ENCODE measurements at regions not wholly inside any gene's neighbourhood (a gene's known extent, or its start where the extent isn't known, plus 50 kb on each side); places are given as distances from the start of the nearest gene placed in this dataset.

DNA sequence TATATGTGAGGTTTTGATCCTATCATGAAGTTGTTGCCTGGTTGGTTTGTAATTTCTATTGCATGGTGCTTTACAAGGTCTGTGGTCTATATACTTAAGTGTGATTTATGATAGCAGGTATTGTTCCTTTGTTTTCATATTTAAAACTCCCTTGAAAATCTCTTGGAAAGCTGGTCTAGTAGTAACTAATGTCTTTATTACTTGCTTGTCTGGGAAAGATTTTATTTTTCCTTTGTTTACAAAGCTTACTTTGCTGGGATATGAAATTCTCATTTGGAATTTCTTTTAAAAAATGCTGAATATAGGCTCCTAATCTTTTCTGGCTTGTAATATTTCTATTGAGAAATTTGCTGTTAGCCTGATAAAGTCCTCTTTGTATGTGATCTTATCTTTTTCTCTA is 862.9 kb upstream of the NXPH2 start:
- TF ChIP-seq, protein P1, sequence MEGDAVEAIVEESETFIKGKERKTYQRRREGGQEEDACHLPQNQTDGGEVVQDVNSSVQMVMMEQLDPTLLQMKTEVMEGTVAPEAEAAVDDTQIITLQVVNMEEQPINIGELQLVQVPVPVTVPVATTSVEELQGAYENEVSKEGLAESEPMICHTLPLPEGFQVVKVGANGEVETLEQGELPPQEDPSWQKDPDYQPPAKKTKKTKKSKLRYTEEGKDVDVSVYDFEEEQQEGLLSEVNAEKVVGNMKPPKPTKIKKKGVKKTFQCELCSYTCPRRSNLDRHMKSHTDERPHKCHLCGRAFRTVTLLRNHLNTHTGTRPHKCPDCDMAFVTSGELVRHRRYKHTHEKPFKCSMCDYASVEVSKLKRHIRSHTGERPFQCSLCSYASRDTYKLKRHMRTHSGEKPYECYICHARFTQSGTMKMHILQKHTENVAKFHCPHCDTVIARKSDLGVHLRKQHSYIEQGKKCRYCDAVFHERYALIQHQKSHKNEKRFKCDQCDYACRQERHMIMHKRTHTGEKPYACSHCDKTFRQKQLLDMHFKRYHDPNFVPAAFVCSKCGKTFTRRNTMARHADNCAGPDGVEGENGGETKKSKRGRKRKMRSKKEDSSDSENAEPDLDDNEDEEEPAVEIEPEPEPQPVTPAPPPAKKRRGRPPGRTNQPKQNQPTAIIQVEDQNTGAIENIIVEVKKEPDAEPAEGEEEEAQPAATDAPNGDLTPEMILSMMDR (conservative IDR thresholded peaks at IDR 0.05; ENCODE audit: low read depth, low read length) = no peak
- H2AFZ ChIP-seq (ENCODE audit: low read depth) = no peak overlapping the region

DNA sequence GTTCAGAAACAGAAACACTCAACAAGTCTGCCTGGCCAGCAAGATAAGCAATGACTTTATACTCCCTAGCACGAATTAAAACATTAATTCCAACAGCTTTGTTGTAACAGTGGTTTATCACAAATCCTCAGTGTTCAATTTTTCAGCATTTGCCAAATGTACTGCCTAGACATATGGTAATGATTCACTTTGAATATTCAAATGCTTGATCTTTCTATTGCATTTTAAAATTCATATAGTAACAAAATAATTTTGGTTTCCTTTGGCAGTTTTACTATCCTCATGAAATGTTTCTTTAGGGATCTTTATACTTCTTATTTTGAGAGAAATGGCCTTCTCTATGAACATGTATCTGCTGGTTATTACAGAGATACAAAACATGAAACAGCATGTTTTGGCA is 851.8 kb upstream of the NXPH2 start:
- TF ChIP-seq, protein P1 (conservative IDR thresholded peaks at IDR 0.05; ENCODE audit: low read depth, low read length) = no peak
- no peaks in the 10 kb centered on the region for H3K79me2 ChIP-seq (ENCODE audit: insufficient read depth, low read depth)

More for the DNA sequence above, 862.9 kb upstream of the NXPH2 start:
- Histone ChIP-seq H3K9ac (no peak overlapping the region), H3K36me3 (ENCODE audit: insufficient read depth) (no peaks in the 10 kb centered on the region), H3K4me1 (ENCODE audit: low read depth, poor library complexity, severe bottlenecking) (no peaks in the 10 kb centered on the region), H3K27ac (no peak overlapping the region), H3K4me3 (IDR thresholded peaks at IDR 0.05; ENCODE audit: insufficient read depth, low read depth, low read length) (no peak overlapping the region), H4K20me1 (ENCODE audit: insufficient read depth) (no peaks in the 10 kb centered on the region), H3K27me3 (ENCODE audit: insufficient read depth, low read depth) (no peaks in the 10 kb centered on the region), H3K79me2 (ENCODE audit: insufficient read depth, low read depth) (no peaks in the 10 kb centered on the region), H3K4me2 (no peak overlapping the region)

DNA sequence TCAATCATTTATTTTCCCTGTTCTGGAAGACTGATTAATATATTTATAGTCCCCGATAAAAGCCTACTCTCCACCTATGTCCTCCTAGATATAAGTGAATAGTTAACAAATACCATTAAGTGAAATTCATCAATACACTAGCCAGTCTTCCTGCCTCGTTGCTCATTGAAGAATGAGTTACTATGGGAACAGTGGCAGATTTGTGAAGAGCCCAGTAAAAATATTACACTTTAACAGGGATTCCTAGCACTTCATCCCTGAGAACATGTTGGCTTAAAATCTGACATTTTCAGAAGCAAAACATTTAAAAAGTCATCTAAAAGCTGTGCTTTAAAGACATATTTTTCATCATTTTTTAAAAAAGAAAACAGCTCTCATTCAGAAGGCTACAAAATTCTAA is 848.7 kb upstream of the NXPH2 start:
- TF ChIP-seq, protein P1 (conservative IDR thresholded peaks at IDR 0.05; ENCODE audit: low read depth, low read length) = no peak
- no peaks in the 10 kb centered on the region for H3K79me2 ChIP-seq (ENCODE audit: insufficient read depth, low read depth)
- no peak overlapping the region for H3K4me3 ChIP-seq (IDR thresholded peaks at IDR 0.05; ENCODE audit: insufficient read depth, low read depth, low read length)
- no peak overlapping the region for H3K27ac ChIP-seq
- no peak overlapping the region for H2AFZ ChIP-seq (ENCODE audit: low read depth)
- no peaks in the 10 kb centered on the region for H3K27me3 ChIP-seq (ENCODE audit: insufficient read depth, low read depth)
- no peaks in the 10 kb centered on the region for H3K36me3 ChIP-seq (ENCODE audit: insufficient read depth)
- H3K4me1 ChIP-seq (ENCODE audit: low read depth, poor library complexity, severe bottlenecking) = no peaks in the 10 kb centered on the region
- no peaks in the 10 kb centered on the region for H4K20me1 ChIP-seq (ENCODE audit: insufficient read depth)
- H3K9ac ChIP-seq = no peak overlapping the region
- H3K4me2 ChIP-seq = no peak overlapping the region

More for the DNA sequence above, 851.8 kb upstream of the NXPH2 start:
- H3K9ac ChIP-seq = no peak overlapping the region
- no peaks in the 10 kb centered on the region for H3K4me1 ChIP-seq (ENCODE audit: low read depth, poor library complexity, severe bottlenecking)
- no peak overlapping the region for H3K27ac ChIP-seq
- H4K20me1 ChIP-seq (ENCODE audit: insufficient read depth) = no peaks in the 10 kb centered on the region
- H3K36me3 ChIP-seq (ENCODE audit: insufficient read depth) = no peaks in the 10 kb centered on the region
- H3K4me2 ChIP-seq = no peak overlapping the region
- H3K4me3 ChIP-seq (IDR thresholded peaks at IDR 0.05; ENCODE audit: insufficient read depth, low read depth, low read length) = no peak overlapping the region
- no peak overlapping the region for H2AFZ ChIP-seq (ENCODE audit: low read depth)
- H3K27me3 ChIP-seq (ENCODE audit: insufficient read depth, low read depth) = no peaks in the 10 kb centered on the region

DNA sequence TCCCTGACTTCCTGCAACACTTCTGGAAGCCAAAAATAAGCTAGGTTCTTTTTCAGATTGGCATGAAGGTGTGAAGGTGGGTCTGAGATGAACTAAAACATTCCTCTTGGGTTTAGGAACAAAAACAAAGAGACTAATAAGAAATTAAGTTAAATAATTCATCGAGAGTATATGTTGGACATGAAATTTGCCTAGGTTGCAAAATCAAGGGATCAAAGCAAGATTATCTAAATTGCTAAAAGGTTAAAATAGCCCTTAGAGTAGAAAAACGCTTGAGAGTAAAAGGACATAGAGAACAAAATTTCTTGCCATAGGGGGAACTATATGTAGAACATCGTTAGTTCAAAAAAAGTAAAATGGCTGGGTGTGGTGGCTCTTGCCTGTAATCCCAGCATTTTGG is 845.9 kb upstream of the NXPH2 start:
- Histone ChIP-seq H3K4me1 (ENCODE audit: low read depth, poor library complexity, severe bottlenecking) (no peaks in the 10 kb centered on the region), H3K79me2 (ENCODE audit: insufficient read depth, low read depth) (no peaks in the 10 kb centered on the region), H3K36me3 (ENCODE audit: insufficient read depth) (no peaks in the 10 kb centered on the region), H3K4me3 (IDR thresholded peaks at IDR 0.05; ENCODE audit: insufficient read depth, low read depth, low read length) (no peak overlapping the region), H3K27me3 (ENCODE audit: insufficient read depth, low read depth) (no peaks in the 10 kb centered on the region), H3K27ac (no peak overlapping the region), H3K4me2 (no peak overlapping the region), H4K20me1 (ENCODE audit: insufficient read depth) (no peaks in the 10 kb centered on the region), H2AFZ (ENCODE audit: low read depth) (no peak overlapping the region), H3K9ac (no peak overlapping the region)
- TF ChIP-seq, protein P1 (conservative IDR thresholded peaks at IDR 0.05; ENCODE audit: low read depth, low read length) = no peak
